Esophagus squamous epithelium (tissue), 4 donors: ENCODE measurements at regions not wholly inside any gene's neighbourhood (a gene's known extent, or its start where the extent isn't known, plus 50 kb on each side); places are given as distances from the start of the nearest gene placed in this dataset.

Source experiments
- POLR2A ChIP-seq, 4 donors: fragments of 450-650 bp; IDR thresholded peaks; one replicate each; pipeline ENCODE4 v1.6.1; 2017; ENCODE audit warnings: antibody characterized with exemption in 4 of 4, mild to moderate bottlenecking in 4 of 4, moderate library complexity in 3 of 4
- TF ChIP-seq, protein P1 (sequence below), 6 experiments: fragments of 450-650 bp in 4 of 6; fragments of 200-600 bp in 2 of 6; sonication (generic) in 2 of 6; IDR thresholded peaks; one replicate each; pipeline ENCODE4 v1.5.1; 2016 to 2019; ENCODE audit warnings: antibody characterized with exemption in 6 of 6, mild to moderate bottlenecking in 4 of 6, moderate library complexity in 4 of 6

- TF ChIP-seq, protein P1, sequence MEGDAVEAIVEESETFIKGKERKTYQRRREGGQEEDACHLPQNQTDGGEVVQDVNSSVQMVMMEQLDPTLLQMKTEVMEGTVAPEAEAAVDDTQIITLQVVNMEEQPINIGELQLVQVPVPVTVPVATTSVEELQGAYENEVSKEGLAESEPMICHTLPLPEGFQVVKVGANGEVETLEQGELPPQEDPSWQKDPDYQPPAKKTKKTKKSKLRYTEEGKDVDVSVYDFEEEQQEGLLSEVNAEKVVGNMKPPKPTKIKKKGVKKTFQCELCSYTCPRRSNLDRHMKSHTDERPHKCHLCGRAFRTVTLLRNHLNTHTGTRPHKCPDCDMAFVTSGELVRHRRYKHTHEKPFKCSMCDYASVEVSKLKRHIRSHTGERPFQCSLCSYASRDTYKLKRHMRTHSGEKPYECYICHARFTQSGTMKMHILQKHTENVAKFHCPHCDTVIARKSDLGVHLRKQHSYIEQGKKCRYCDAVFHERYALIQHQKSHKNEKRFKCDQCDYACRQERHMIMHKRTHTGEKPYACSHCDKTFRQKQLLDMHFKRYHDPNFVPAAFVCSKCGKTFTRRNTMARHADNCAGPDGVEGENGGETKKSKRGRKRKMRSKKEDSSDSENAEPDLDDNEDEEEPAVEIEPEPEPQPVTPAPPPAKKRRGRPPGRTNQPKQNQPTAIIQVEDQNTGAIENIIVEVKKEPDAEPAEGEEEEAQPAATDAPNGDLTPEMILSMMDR (IDR thresholded peaks at IDR 0.05): no peak
- no peak for TF ChIP-seq POLR2A (IDR thresholded peaks at IDR 0.05)
These were observed 133.9 kb upstream of the SOX9 start for GRCh38 chr17:71986886-71987285.
